Stimulated activated CD4-positive, alpha-beta T cell treated with anti-CD3 and anti-CD28 coated beads, Interleukin-15, amount 100 ng/mL, for 48 hours (primary cell): ENCODE measurements at regions not wholly inside any gene's neighbourhood (a gene's known extent, or its start where the extent isn't known, plus 50 kb on each side); places are given as distances from the start of the nearest gene placed in this dataset.

Source experiments
- DNase-seq, 2 donors: peaks; one replicate each; pipeline ENCODE4 v3.0.0-alpha.2; 2020; ENCODE audit warnings: low read depth in 2 of 2

DNA sequence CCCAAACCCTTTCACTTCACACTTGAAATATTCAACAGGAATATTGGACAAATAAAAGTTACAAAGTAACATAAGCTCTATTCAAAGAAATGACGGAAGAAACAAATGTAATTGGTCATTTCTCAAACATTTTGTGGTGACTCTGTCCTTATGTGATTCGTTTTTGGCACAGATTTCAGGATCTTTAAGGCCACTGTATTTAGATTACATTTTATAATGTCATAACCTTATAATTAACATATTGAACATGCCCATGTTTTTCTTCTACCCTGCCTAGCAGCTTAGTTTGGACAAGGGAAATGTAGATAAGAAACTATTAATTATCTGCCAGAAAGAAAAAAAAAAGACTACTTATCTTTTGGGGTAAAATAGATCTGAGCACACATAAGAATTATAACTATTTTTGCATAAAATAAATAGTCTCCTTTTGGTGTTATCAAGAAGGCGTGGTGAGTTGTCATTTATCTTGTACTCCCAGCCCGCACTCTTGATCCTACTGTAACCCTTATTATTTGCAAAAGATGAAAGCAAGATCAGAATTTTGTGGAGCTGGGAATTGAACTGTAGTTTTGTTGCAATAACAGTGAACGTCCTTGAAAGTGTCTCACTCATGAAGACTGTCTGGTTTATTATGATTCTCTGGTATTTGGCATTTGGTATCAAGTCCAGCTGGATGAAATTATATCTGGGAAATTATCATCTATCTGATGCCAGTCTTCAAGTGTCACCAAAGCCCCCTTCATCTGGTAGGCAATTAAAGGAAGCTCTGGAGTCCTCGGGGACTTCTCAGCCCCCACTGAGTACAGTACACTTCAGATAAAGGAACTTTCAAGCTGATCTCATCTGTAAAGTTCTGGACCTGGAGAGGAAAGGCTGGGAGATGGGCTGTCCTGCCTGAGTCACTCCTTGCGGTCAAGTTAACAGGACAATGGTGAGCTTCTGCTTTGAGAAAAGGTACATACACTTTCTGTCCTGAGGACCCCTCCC, 175.7 kb upstream of the INHBA start:
- DNase-seq: no peak

GRCh38 chr7:41877118-41877517, 174.2 kb upstream of the INHBA start:
- DNase-seq: no peak

DNA sequence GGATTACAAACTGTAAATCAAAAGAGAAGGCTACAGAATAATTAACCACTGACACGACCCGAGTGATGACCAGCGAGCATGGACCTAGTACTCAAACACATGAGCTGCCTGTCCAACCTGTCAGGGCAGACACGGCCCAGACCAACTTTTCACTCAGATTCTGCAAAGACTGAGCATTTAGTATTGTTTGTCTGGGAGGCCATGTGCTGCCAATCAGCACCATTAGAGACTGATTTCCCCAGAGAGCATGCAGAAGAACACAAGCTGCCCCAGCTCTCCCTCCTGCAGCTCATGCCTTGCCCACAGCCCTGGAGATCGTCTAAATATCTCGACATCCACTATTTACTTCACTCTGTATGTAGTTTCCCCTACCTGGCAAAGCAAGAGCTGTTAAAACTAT, 172.6 kb upstream of the INHBA start:
- DNase-seq: no peak

GRCh38 chr7:41874201-41874785, 171.4 kb upstream of the INHBA start:
- DNase-seq: no peak

- no peak for DNase-seq
These were observed 170.9 kb upstream of the INHBA start for GRCh38 chr7:41873741-41874140.

GRCh38 chr7:41872966-41873365, 170.1 kb upstream of the INHBA start:
- no peak for DNase-seq

DNA sequence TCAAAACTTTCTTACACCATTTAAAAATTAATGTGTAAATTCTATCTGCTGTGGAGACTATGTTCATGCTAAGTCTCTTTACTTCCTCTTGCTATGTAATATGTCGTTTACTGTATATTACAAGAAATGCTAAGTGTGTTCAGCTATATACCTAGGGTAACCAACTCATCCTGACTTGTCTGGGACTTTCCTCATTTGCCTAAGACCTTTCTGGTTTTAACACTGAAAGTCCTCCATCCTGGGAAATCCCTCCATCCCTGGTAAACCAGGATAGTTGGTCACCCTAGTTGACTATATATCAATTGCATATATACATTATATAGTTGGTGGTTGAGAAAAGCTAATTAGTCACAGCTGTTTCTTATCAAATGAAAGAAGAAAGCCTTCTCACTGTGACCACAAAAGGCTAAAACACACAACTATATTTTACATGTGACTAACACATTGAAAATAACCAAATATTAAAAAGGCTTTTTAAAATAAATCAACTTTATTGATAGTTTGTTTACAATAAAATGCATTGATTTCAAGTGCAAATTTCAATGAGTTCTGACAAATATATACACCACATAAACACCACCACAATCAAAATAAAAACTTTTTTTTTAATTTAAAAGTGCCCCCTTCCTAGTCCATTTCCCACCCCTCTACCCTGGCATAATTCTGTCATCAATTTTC, 167.7 kb upstream of the INHBA start:
- no peak for DNase-seq

DNA sequence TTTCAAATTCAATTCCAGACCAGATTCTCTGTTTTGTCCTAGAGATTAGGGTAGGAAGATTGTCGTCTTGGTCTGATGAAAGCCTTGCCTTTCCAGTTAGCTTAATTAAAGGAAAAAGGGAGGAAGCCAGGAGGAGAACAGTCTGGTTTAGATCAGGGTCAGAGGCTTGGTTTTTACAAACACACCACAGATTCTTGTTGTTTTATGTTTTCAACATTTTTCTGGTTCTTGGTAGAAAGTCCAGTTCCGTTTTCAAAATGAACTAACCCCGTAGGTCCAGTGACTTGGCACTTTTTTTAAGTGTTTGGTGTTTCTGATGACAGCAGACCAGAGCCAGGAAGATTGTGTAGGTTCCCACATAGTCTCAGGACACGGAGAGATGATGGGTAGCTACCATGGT, 167.1 kb upstream of the INHBA start:
- no peak for DNase-seq

- DNase-seq: no peak
These were observed 166.7 kb upstream of the INHBA start for GRCh38 chr7:41869596-41869995.

DNA sequence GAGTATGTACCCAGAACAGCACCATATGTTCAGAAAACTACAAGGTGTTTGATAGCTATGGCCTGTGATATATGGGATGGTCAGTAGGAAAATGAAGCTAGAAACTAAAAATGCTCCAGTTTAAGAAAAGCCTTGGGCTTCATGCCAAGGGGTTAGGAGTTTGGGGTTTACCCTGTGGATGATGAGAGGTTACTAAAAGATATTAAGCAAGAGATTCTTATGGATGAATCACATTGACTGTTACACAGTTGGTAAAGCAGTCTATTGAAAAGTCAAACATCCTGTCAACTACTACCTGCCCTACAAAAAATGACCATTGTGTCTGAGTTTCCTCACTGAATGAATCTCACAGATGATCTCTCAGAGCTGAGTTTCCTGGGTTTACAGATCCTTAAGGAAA, 166.2 kb upstream of the INHBA start:
- no peak for DNase-seq

DNA sequence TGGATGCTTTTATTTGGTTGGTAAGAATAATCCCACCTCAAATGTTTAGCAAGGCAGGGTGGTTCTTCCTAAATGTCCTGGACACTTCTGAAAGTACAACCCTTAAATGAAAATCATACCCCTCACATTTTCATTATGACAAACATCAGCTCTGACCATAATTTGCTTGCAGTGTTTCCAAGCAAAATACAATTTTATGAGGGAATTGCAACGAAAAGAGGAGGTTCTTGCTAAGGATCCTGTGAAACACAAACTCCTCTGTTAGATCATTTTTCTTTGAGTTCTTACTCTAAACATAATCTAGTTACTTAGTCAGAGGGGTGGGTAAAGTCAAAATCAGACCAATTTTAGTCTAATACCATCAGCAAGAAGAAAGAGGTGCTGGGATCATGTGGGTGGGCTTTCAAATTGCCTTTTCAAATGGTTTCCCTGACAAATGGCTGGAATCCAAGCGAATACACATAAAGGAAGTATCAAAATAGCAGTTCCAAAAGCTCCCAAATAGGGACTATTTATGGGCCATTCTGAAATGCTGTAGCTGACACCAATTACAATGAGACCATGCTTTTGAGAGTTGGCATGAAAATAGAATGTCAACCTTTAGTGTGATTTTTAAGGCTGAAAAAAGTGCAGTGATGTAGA, 164.9 kb upstream of the INHBA start:
- DNase-seq: no peak

DNA sequence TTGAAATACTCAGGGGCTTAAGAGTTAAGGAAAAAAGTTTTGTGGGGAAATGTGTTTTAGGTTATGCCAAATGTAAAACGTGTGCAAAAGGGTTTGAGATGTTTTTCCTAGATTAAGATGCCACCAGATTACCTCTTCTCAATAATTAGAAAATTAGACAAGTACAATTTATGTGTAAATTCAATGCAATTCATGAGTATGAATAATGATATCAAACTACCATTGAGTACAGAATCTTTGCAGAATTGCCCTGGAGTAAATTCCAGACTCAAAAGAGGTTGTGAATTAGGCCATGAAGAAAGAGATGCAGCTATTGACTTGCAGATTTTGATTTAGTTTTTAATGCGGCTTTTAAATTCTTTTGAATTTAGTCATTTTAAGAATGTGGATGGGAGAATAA, 159.4 kb upstream of the INHBA start:
- DNase-seq: no peak

DNA sequence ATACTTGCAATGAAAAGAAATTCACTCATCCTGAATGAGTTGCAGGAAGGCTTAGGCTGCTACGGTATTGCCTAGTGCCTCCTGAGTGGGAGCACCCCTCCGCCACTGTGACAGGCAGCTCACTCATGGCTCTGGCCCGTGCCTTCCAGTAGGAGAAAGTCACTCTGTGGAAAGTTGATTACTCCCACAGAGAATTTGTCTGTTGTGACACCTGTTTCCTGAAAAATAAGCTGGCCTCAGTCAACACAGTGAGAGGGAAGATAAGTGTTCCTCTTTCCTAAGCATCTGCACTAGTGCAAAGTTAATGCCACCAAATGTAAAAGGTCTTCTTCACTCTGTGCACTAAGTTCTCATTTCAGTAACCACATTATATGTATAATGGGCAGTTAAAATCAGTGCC, 158.8 kb upstream of the INHBA start:
- DNase-seq: no peak

- no peak for DNase-seq
These were observed 155.3 kb upstream of the INHBA start for GRCh38 chr7:41858201-41858600.

GRCh38 chr7:41855798-41856197, 152.9 kb upstream of the INHBA start:
- no peak for DNase-seq

GRCh38 chr7:41847606-41848005, 144.7 kb upstream of the INHBA start:
- no peak for DNase-seq

DNA sequence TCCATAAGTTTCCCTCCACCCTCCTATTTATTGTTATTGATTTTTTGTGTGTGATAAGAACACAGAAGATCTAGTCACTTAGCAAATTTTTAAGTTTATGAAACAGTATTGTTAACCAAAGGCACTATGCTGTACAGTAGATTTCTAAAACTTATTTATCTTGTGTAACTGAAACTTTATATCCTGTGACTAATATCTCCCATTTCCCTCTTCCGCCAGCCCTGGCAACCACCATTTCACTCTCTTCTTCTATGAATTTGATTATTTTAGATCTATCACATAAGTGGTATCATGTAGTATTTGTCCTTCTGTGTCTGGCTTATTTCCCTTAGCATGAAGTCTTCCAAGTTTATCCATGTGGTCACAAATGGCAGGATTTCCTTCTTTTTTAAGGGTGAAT, 144.3 kb upstream of the INHBA start:
- DNase-seq: no peak

DNA sequence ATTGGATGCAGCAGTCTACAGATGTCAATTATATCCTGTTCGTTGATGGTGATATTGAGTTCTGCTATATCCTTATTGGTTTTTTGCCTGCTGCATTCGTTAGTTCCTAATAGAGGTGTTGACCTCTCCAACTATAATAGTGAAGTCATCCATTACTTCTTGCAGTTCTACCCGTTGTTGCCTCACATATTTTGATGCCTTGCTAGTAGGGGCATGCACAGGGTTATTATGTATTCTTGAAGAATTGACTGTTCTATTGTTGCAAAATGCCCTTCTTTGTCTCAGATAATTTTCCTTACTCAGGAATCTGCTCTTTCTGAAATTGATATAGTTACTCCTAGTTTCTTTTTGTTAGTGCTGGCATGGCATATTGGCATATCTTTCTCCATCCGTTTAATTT, 140.1 kb upstream of the INHBA start:
- no peak for DNase-seq

DNA sequence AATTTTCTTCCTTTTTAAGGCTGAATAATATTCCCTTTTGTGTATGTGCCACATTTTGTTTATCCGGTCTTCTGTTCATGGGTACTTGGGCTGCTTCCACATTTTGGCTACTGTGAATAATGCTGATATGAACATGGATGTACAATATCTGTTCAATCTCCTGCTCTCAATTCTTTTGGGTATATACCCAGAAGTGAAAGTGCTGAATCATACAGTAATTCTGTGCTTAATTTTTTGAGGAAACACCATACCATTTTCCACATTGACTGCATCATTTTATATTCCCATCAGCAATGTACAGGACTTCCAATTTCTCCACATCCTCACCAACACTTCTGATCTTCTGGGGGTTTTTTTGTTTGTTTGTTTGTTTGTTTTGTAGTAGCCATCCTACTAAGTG, 135.0 kb upstream of the INHBA start:
- no peak for DNase-seq

GRCh38 chr7:41835976-41836530, 133.2 kb upstream of the INHBA start:
- DNase-seq: no peak

- DNase-seq: no peak
These were observed 132.2 kb upstream of the INHBA start for GRCh38 chr7:41834805-41835694.
